OCI-LY7 (cell line): ENCODE measurements at regions not wholly inside any gene's neighbourhood (a gene's known extent, or its start where the extent isn't known, plus 50 kb on each side); places are given as distances from the start of the nearest gene placed in this dataset.

Experiments
- EZH2phosphoT487 ChIP-seq: fragments of 200-600 bp; sonication (generic); IDR thresholded peaks from 2 replicates; pipeline ENCODE4 v1.6.1; 2018; ENCODE audit warnings: low read depth, borderline replicate concordance, mild to moderate bottlenecking, mixed run types, antibody characterized with exemption, low read length, moderate library complexity, mixed read lengths
- TF ChIP-seq, protein P1 (sequence below): fragments of 200-600 bp; sonication (generic); conservative IDR thresholded peaks from 2 replicates; pipeline ENCODE4 v1.5.1; 2014; ENCODE audit warnings: mild to moderate bottlenecking, antibody characterized with exemption, low read length, moderate library complexity, mixed read lengths

DNA sequence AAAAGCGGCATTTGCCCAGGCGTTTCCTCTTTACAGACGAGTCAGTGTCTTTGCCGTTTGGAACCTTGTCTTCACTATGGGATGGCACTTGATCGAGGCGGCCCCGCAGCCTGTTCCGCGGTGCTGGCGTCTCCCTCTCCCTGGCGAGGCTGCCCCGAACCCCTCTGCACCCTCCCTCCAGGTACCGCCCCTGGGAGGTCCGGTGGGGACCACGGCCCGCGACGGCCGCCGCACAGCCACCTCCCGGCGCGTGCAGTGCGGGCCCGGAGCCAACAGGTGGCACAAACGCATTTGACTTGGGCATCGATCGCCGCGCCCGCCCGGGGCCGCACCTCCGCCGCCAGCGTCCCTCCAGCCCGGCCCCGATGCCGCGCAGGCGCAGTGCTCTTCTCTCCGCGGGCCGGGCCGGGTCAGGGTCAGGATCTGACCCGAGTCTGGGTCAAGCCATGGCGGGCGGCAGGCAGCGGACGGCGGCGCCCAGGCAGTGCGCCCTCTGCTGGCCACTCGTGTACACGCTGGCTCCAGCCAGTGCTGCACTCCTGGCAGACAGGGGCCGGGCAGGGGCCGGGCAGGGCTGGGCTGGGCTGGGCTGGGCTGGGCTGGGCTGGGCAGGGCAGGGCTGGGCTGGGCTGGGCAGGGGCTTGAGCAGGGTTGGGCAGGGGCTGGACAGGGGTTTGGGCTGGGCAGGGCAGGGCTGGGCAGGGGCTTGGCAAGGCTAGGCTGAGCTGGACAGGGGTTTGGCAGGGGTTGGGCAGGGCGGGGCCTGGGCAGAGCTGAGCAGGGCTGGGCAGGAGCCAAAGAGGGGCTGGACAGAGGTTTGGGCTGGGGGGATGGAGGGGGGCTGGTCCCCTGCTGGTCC is 155.8 kb upstream of the IRX4 start:
- TF ChIP-seq, protein P1, sequence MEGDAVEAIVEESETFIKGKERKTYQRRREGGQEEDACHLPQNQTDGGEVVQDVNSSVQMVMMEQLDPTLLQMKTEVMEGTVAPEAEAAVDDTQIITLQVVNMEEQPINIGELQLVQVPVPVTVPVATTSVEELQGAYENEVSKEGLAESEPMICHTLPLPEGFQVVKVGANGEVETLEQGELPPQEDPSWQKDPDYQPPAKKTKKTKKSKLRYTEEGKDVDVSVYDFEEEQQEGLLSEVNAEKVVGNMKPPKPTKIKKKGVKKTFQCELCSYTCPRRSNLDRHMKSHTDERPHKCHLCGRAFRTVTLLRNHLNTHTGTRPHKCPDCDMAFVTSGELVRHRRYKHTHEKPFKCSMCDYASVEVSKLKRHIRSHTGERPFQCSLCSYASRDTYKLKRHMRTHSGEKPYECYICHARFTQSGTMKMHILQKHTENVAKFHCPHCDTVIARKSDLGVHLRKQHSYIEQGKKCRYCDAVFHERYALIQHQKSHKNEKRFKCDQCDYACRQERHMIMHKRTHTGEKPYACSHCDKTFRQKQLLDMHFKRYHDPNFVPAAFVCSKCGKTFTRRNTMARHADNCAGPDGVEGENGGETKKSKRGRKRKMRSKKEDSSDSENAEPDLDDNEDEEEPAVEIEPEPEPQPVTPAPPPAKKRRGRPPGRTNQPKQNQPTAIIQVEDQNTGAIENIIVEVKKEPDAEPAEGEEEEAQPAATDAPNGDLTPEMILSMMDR = peak; percentile 93
- no peak for TF ChIP-seq EZH2phosphoT487
